SK-N-SH treated with all-trans-retinoic acid at 6 μM for 48 hours (cell line): ENCODE measurements at regions not wholly inside any gene's neighbourhood (a gene's known extent, or its start where the extent isn't known, plus 50 kb on each side); places are given as distances from the start of the nearest gene placed in this dataset.

Experiments used
- ATAC-seq: fragments of 200-7000 bp; cut with Tn5 transposase; 3 replicates; pipeline ENCODE4 v1.9.1; 2020; ENCODE audit warnings: mild to moderate bottlenecking, moderate library complexity
- BACH2 ChIP-seq: fragments of 250-450 bp; sonication (Bioruptor Pico); IDR thresholded peaks from 2 replicates; pipeline ENCODE4 v1.9.0; 2021; ENCODE audit warnings: mild to moderate bottlenecking, borderline replicate concordance
- CSRNP3 ChIP-seq: fragments of 250-450 bp; sonication (Bioruptor Pico); IDR thresholded peaks from 2 replicates; pipeline ENCODE4 v1.5.1; 2021; ENCODE audit warnings: mild to moderate bottlenecking, moderate library complexity
- GLIS3 ChIP-seq: fragments of 250-450 bp; sonication (Bioruptor Pico); IDR thresholded peaks from 2 replicates; pipeline ENCODE4 v1.5.0; 2020; ENCODE audit warnings: mild to moderate bottlenecking, moderate library complexity
- ISL1 ChIP-seq: fragments of 250-450 bp; sonication (Bioruptor Pico); IDR thresholded peaks from 2 replicates; pipeline ENCODE4 v2.1.2; 2022; ENCODE audit warnings: mild to moderate bottlenecking, moderate library complexity
- OSR1 ChIP-seq: fragments of 250-450 bp; sonication (Bioruptor Pico); IDR thresholded peaks from 2 replicates; pipeline ENCODE4 v1.8.0; 2022; ENCODE audit warnings: moderate library complexity, mild to moderate bottlenecking, inconsistent platforms
- PATZ1 ChIP-seq: fragments of 250-450 bp; sonication (Bioruptor Pico); IDR thresholded peaks from 2 replicates; pipeline ENCODE4 v1.8.0; 2020; ENCODE audit warnings: mild to moderate bottlenecking, moderate library complexity, borderline replicate concordance
- POU6F1 ChIP-seq: fragments of 250-450 bp; sonication (Bioruptor Pico); IDR thresholded peaks from 2 replicates; pipeline ENCODE4 v1.8.0; 2021; ENCODE audit warnings: low read depth, mild to moderate bottlenecking, moderate library complexity, borderline replicate concordance
- PPARA ChIP-seq: fragments of 250-450 bp; sonication (Bioruptor Pico); IDR thresholded peaks from 2 replicates; pipeline ENCODE4 v1.5.0; 2020; ENCODE audit warnings: mild to moderate bottlenecking, borderline replicate concordance
- SNAI2 ChIP-seq: fragments of 250-450 bp; sonication (Bioruptor Pico); IDR thresholded peaks from 2 replicates; pipeline ENCODE4 v1.5.0; 2020; ENCODE audit warnings: mild to moderate bottlenecking, moderate library complexity
- TCF4 ChIP-seq: fragments of 250-450 bp; sonication (Bioruptor Pico); IDR thresholded peaks from 2 replicates; pipeline ENCODE4 v1.8.0; 2021; ENCODE audit warnings: mild to moderate bottlenecking, moderate library complexity, borderline replicate concordance
- TSHZ2 ChIP-seq: fragments of 250-450 bp; sonication (Bioruptor Pico); IDR thresholded peaks from 2 replicates; pipeline ENCODE4 v1.5.0; 2020; ENCODE audit warnings: mild to moderate bottlenecking, moderate library complexity
- ZC3H10 ChIP-seq: fragments of 250-450 bp; sonication (Bioruptor Pico); IDR thresholded peaks from 2 replicates; pipeline ENCODE4 v1.5.1; 2021; ENCODE audit warnings: mild to moderate bottlenecking, moderate library complexity
- ZFP3 ChIP-seq: fragments of 250-450 bp; sonication (Bioruptor Pico); IDR thresholded peaks from 2 replicates; pipeline ENCODE4 v1.5.0; 2020; ENCODE audit warnings: mild to moderate bottlenecking, moderate library complexity
- ZNF565 ChIP-seq: fragments of 450-650 bp; formaldehyde crosslinking; conservative IDR thresholded peaks from 2 replicates; pipeline ENCODE4 v1.5.0; 2020; ENCODE audit warnings: low read depth, mild to moderate bottlenecking, moderate library complexity
- ZNF70 ChIP-seq: fragments of 450-650 bp; formaldehyde crosslinking; IDR thresholded peaks from 2 replicates; pipeline ENCODE4 v1.5.0; 2020; ENCODE audit warnings: mild to moderate bottlenecking, moderate library complexity
- ZNF8 ChIP-seq: fragments of 450-650 bp; formaldehyde crosslinking; IDR thresholded peaks from 2 replicates; pipeline ENCODE4 v1.5.0; 2020; ENCODE audit warnings: mild to moderate bottlenecking, moderate library complexity

GRCh38 chr13:30128095-30128494 is 179.3 kb downstream of the KATNAL1 start:
- ATAC-seq: no peak
- TF ChIP-seq ZC3H10 (no peak), ZFP3 (CRISPR knock-in tag) (0 out of 2 replicates have a peak, but pooled peaks have one; percentile 46)

GRCh38 chr13:30126903-30127428 is 180.4 kb downstream of the KATNAL1 start:
- no peak for TF ChIP-seq OSR1 (CRISPR knock-in tag)
- no peak for TF ChIP-seq PATZ1 (CRISPR knock-in tag)
- no peak for TF ChIP-seq ZNF8
- no peak for TF ChIP-seq SNAI2
- no peak for TF ChIP-seq ZNF565 (CRISPR knock-in tag)
- TF ChIP-seq POU6F1 (CRISPR knock-in tag): no peak
- no peak for TF ChIP-seq ZC3H10
- no peak for TF ChIP-seq ISL1 (CRISPR knock-in tag)
- TF ChIP-seq ZFP3 (CRISPR knock-in tag): no peak
- TF ChIP-seq TSHZ2 (CRISPR knock-in tag): no peak
- TF ChIP-seq TCF4: no peak
- TF ChIP-seq GLIS3 (CRISPR knock-in tag): no peak
- no peak for TF ChIP-seq CSRNP3 (CRISPR knock-in tag)
- TF ChIP-seq BACH2 (CRISPR knock-in tag): no peak
- no peak for ATAC-seq

- no peak for TF ChIP-seq TSHZ2 (CRISPR knock-in tag)
- no peak for TF ChIP-seq ZC3H10
- peak; percentile 20; the same call in 1 of the 2 replicates for TF ChIP-seq ISL1 (CRISPR knock-in tag)
- TF ChIP-seq ZNF70: no peak
- TF ChIP-seq SNAI2: no peak
- no peak for TF ChIP-seq PPARA (CRISPR knock-in tag)
- no peak for TF ChIP-seq POU6F1 (CRISPR knock-in tag)
- TF ChIP-seq BACH2 (CRISPR knock-in tag): no peak
- peak; percentile 85 for ATAC-seq
Measured at GRCh38 chr13:30125422-30126073, 181.8 kb downstream of the KATNAL1 start.
